Colonic mucosa (tissue), 4 donors: ENCODE measurements at regions not wholly inside any gene's neighbourhood (a gene's known extent, or its start where the extent isn't known, plus 50 kb on each side); places are given as distances from the start of the nearest gene placed in this dataset.

Experiments used
- DNase-seq: peaks from one replicate; pipeline ENCODE4 v3.0.0-alpha.2; 2020
- H3K27ac ChIP-seq: fragments of 200-600 bp; one replicate; pipeline ENCODE4 v1.8.0; 2021
- H3K27me3 ChIP-seq: fragments of 200-600 bp; one replicate; pipeline ENCODE4 v1.8.0; 2021
- H3K36me3 ChIP-seq: fragments of 200-600 bp; one replicate; pipeline ENCODE4 v1.8.0; 2021
- H3K4me1 ChIP-seq: fragments of 200-600 bp; one replicate; pipeline ENCODE4 v1.8.0; 2021; ENCODE audit warnings: mild to moderate bottlenecking
- H3K4me3 ChIP-seq: fragments of 200-600 bp; one replicate; pipeline ENCODE4 v1.8.0; 2021
- H3K9ac ChIP-seq, 2 donors: one replicate each; pipeline ENCODE4 v1.7.0; 2013; ENCODE audit warnings: control low read depth in 2 of 2, low read depth in 2 of 2, low read length in 2 of 2
- H3K9me3 ChIP-seq: fragments of 200-600 bp; one replicate; pipeline ENCODE4 v1.8.0; 2021
- CTCF ChIP-seq: fragments of 200-600 bp; IDR thresholded peaks from one replicate; pipeline ENCODE4 v1.8.0; 2022; ENCODE audit warnings: antibody characterized with exemption, mild to moderate bottlenecking
- intact Hi-C: fragments of 100-400 bp; cut with DNase I; formaldehyde crosslinking; loops from one replicate; pipeline ENCODE4 v1.14.1; 2022
- donor health status: healthy.
- donor health status: DM: no; HTN: no; CAD: no.
- donor health status: DM: no; HTN: no; CAD: no.

- Histone ChIP-seq H3K9me3 (no peaks in the 10 kb centered on the region), H3K27ac (no peak overlapping the region), H3K27me3 (no peaks in the 10 kb centered on the region), H3K4me1 (no peaks in the 10 kb centered on the region), H3K36me3 (no peaks in the 10 kb centered on the region), H3K4me3 (no peak overlapping the region), H3K9ac (no peak overlapping the region)
- intact Hi-C loops, result no loop called here
- TF ChIP-seq CTCF, result no peak
- no peak for DNase-seq
Measured at GRCh38 chr2:600542-601386, 76.4 kb downstream of the TMEM18 start.

GRCh38 chr2:599601-600000 lies 77.6 kb downstream of the TMEM18 start:
- Histone ChIP-seq H3K4me3 (no peak overlapping the region), H3K9ac (no peak overlapping the region), H3K36me3 (no peaks in the 10 kb centered on the region), H3K27me3 (no peaks in the 10 kb centered on the region), H3K9me3 (no peaks in the 10 kb centered on the region), H3K27ac (no peak overlapping the region), H3K4me1 (no peaks in the 10 kb centered on the region)
- TF ChIP-seq CTCF, result no peak
- no peak for DNase-seq
- intact Hi-C loops, result no loop called here

GRCh38 chr2:598058-598802 lies 79.0 kb downstream of the TMEM18 start:
- Histone ChIP-seq H3K27me3 (no peaks in the 10 kb centered on the region), H3K4me3 (no peak overlapping the region), H3K9me3 (no peaks in the 10 kb centered on the region), H3K9ac (no peak overlapping the region), H3K4me1 (no peaks in the 10 kb centered on the region), H3K36me3 (no peaks in the 10 kb centered on the region), H3K27ac (no peak overlapping the region)
- TF ChIP-seq CTCF, result no peak
- intact Hi-C loops, result no loop called here
- no peak for DNase-seq

GRCh38 chr2:595831-596592 lies 81.2 kb downstream of the TMEM18 start:
- Histone ChIP-seq H3K27me3 (no peaks in the 10 kb centered on the region), H3K27ac (no peak overlapping the region), H3K4me1 (no peaks in the 10 kb centered on the region), H3K9ac (no peak overlapping the region), H3K9me3 (no peaks in the 10 kb centered on the region), H3K36me3 (no peaks in the 10 kb centered on the region), H3K4me3 (no peak overlapping the region)
- DNase-seq, result no peak
- no peak for TF ChIP-seq CTCF
- intact Hi-C loops, result no loop called here

- intact Hi-C loops, result no loop called here
- H3K9ac ChIP-seq, result no peak overlapping the region
- no peak for TF ChIP-seq CTCF
- H3K9me3 ChIP-seq, result no peaks in the 10 kb centered on the region
- no peak overlapping the region for H3K4me3 ChIP-seq
- no peak overlapping the region for H3K27ac ChIP-seq
- H3K4me1 ChIP-seq, result no peaks in the 10 kb centered on the region
- no peak for DNase-seq
- H3K36me3 ChIP-seq, result no peaks in the 10 kb centered on the region
- H3K27me3 ChIP-seq, result no peaks in the 10 kb centered on the region
Measured at GRCh38 chr2:595141-595815, 81.9 kb downstream of the TMEM18 start.
